Stimulated activated effector memory CD8-positive, alpha-beta T cell treated with anti-CD3 and anti-CD28 coated beads, Interleukin-12 subunit alpha, Interleukin-12 subunit beta, amount 100 ng/mL, for 72 hours (primary cell): ENCODE measurements at regions not wholly inside any gene's neighbourhood (a gene's known extent, or its start where the extent isn't known, plus 50 kb on each side); places are given as distances from the start of the nearest gene placed in this dataset.
"Not testable (repeated sequence)": the region's sequence is repeated elsewhere in the genome, so short reads cannot be mapped to it uniquely, and the experiment has no call there.

ENCODE experiments used
- ATAC-seq: fragments of 150-1000 bp; cut with Tn5 transposase; 2 replicates; pipeline ENCODE4 v1.10.0; 2021
- DNase-seq, 2 donors: peaks; one replicate each; pipeline ENCODE4 v3.0.0; 2021 to 2022; ENCODE audit warnings: low spot score in 2 of 2
- H3K27ac Mint-ChIP-seq: one replicate; pipeline ENCODE4 v1.8.0; 2022; ENCODE audit warnings: mild to moderate bottlenecking, mixed read lengths
- H3K36me3 Mint-ChIP-seq: one replicate; pipeline ENCODE4 v1.8.0; 2022; ENCODE audit warnings: mild to moderate bottlenecking, mixed read lengths
- H3K4me1 Mint-ChIP-seq: one replicate; pipeline ENCODE4 v1.8.0; 2022; ENCODE audit warnings: mixed read lengths
- H3K4me3 Mint-ChIP-seq: one replicate; pipeline ENCODE4 v1.8.0; 2022; ENCODE audit warnings: mild to moderate bottlenecking, mixed read lengths
- H3K9me3 Mint-ChIP-seq: one replicate; pipeline ENCODE4 v1.8.0; 2022; ENCODE audit warnings: mixed read lengths

DNA sequence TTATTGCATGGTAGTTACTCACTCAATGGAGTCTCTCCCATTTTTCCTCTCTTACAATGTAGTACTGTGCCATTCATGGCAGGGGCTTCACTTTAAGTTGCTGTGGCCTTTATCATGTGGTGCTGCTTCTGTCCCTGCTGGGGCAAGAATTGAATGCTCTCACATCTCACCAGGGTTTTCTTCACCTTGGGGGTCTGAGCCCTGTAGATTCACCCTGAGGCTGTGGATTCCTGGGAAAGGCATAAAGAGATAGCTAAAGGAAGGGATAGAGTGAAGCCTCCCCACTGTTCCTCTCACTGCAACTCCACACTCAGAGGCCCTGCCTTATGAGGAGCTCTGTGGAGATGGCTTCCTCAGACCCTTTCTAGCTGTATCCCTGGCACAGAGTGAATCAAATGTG is 178.5 kb upstream of the GOT2 start:
- ATAC-seq (peak; percentile 24), DNase-seq (no peak)
- no peaks in the 10 kb centered on the region for H3K36me3 Mint-ChIP-seq
- no peaks in the 10 kb centered on the region for H3K4me1 Mint-ChIP-seq
- H3K4me3 Mint-ChIP-seq, result no peak overlapping the region
- no peak overlapping the region for H3K27ac Mint-ChIP-seq
- H3K9me3 Mint-ChIP-seq, result peaks cover 4% of the 10 kb centered on the region

- H3K36me3 Mint-ChIP-seq, result no peaks in the 10 kb centered on the region
- DNase-seq, result no peak
- H3K4me1 Mint-ChIP-seq, result no peaks in the 10 kb centered on the region
- H3K27ac Mint-ChIP-seq, result no peak overlapping the region
- no peak overlapping the region for H3K4me3 Mint-ChIP-seq
- ATAC-seq, result no peak
- H3K9me3 Mint-ChIP-seq, result no peaks in the 10 kb centered on the region
Measured at GRCh38 chr16:58906981-58907715, 173.0 kb upstream of the GOT2 start.

DNA sequence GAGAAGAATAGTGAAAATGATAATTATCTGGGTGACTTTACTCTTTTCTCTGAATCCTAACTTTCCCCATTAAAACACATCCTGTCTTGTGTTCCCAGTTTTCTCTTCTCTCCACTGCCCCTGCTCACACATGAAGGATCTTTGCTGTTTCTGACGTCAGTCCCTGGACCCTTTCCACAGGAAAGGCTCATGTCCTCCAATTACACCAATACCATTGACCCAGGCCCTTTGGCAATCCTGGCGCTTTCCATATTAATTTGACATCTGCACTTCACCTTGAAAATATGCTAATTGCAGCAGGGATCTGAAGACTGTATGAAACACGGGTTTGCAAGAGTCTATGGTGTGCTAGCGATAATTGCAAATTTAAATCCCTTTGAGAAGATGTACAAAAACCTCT is 170.2 kb upstream of the GOT2 start:
- H3K9me3 Mint-ChIP-seq, result no peaks in the 10 kb centered on the region
- H3K27ac Mint-ChIP-seq, result no peak overlapping the region
- ATAC-seq, result no peak
- no peak for DNase-seq
- no peaks in the 10 kb centered on the region for H3K4me1 Mint-ChIP-seq
- no peak overlapping the region for H3K4me3 Mint-ChIP-seq
- H3K36me3 Mint-ChIP-seq, result no peaks in the 10 kb centered on the region

- Mint-ChIP-seq H3K9me3 (peaks cover 8% of the 10 kb centered on the region), H3K4me3 (no peak overlapping the region), H3K4me1 (no peaks in the 10 kb centered on the region), H3K36me3 (no peaks in the 10 kb centered on the region), H3K27ac (no peak overlapping the region)
- DNase-seq (no peak), ATAC-seq (no peak)
Measured at GRCh38 chr16:58889516-58889915, 155.4 kb upstream of the GOT2 start.

- ATAC-seq (no peak), DNase-seq (no peak)
- Mint-ChIP-seq H3K4me1 (no peaks in the 10 kb centered on the region), H3K36me3 (no peaks in the 10 kb centered on the region), H3K9me3 (peaks cover 5% of the 10 kb centered on the region), H3K4me3 (no peak overlapping the region), H3K27ac (no peak overlapping the region)
Measured at GRCh38 chr16:58885528-58886170, 151.5 kb upstream of the GOT2 start.

- no peak for ATAC-seq
- Mint-ChIP-seq H3K4me1 (no peaks in the 10 kb centered on the region), H3K9me3 (peaks cover 5% of the 10 kb centered on the region), H3K36me3 (no peaks in the 10 kb centered on the region), H3K4me3 (no peak overlapping the region), H3K27ac (no peak overlapping the region)
- no peak for DNase-seq
Measured at GRCh38 chr16:58884141-58884540, 150.0 kb upstream of the GOT2 start.

GRCh38 chr16:58883131-58883530 is 149.0 kb upstream of the GOT2 start:
- Mint-ChIP-seq H3K9me3 (peaks cover 5% of the 10 kb centered on the region), H3K4me3 (no peak overlapping the region), H3K27ac (no peak overlapping the region), H3K4me1 (no peaks in the 10 kb centered on the region), H3K36me3 (no peaks in the 10 kb centered on the region)
- ATAC-seq, result no peak
- no peak for DNase-seq

GRCh38 chr16:58882292-58882691 is 148.2 kb upstream of the GOT2 start:
- Mint-ChIP-seq H3K9me3 (peaks cover 5% of the 10 kb centered on the region), H3K4me1 (no peaks in the 10 kb centered on the region), H3K27ac (no peak overlapping the region), H3K4me3 (no peak overlapping the region), H3K36me3 (no peaks in the 10 kb centered on the region)
- DNase-seq, result no peak
- ATAC-seq, result no peak

DNA sequence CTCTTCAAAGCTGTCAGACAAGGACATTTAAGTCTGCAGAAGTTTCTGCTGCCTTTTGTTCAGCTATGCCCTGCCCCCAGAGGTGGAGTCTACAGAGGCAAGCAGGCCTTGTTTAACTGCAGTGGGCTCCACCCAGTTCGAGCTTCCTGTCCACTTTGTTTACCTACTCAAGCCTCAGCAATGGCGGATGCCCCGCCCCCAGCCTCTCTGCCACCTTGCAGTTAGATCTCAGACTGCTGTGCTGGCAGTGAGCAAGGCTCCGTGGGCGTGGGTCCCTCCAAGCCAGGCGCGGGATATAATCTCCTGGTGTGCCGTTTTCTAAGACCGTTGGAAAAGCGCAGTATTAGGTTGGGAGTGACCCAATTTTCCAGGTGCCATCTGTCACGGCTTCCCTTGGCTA is 144.5 kb upstream of the GOT2 start:
- H3K4me1 Mint-ChIP-seq, H3K9me3 Mint-ChIP-seq, H3K36me3 Mint-ChIP-seq, H3K27ac Mint-ChIP-seq, DNase-seq, H3K4me3 Mint-ChIP-seq, ATAC-seq: not testable (repeated sequence)

DNA sequence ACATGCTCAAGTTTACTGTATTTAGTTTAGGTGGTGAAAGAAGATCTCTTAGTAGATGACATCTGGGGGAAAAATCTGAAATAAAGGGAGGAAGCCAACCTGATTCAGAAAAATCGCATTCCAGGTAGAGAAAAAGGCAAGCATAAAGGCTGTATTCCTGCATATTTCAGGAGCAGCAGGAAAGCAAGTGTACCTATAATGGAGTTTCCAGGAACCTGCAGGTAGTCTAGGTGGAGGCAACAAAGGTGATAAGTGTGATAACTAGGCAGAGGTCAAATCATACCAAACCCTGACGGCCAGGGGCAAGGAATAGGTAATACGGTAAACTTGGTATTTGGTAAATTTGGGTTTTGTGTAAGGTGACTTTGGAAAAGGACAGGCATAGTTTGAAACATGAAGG is 132.8 kb upstream of the GOT2 start:
- DNase-seq, result no peak
- H3K36me3 Mint-ChIP-seq, result no peaks in the 10 kb centered on the region
- ATAC-seq, result no peak
- no peak overlapping the region for H3K27ac Mint-ChIP-seq
- H3K9me3 Mint-ChIP-seq, result no peaks in the 10 kb centered on the region
- no peaks in the 10 kb centered on the region for H3K4me1 Mint-ChIP-seq
- H3K4me3 Mint-ChIP-seq, result no peak overlapping the region

- Mint-ChIP-seq H3K4me1 (no peaks in the 10 kb centered on the region), H3K27ac (no peak overlapping the region), H3K36me3 (no peaks in the 10 kb centered on the region), H3K9me3 (no peaks in the 10 kb centered on the region), H3K4me3 (no peak overlapping the region)
- ATAC-seq, result no peak
- no peak for DNase-seq
Measured at GRCh38 chr16:58863761-58864160, 129.6 kb upstream of the GOT2 start.

DNA sequence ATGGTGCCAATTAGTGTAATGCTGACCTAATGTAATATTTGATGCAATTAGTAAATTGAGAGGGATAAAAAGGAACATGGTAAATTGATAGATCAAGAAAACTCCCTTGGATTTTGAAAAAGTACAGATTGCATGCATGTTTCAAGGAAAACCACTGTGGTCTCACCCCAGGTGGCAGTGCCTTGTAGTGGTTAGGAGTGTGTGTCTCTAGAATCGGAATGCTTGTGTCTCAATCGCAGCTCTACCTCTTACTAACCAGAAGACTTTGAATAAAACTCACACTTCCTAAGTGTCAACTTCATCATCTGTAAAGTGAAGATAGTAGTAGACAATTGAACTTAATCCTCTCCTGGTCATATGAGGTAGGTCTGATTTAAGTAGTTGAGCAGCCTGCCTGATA is 128.9 kb upstream of the GOT2 start:
- ATAC-seq (no peak), DNase-seq (no peak)
- no peaks in the 10 kb centered on the region for H3K4me1 Mint-ChIP-seq
- no peaks in the 10 kb centered on the region for H3K36me3 Mint-ChIP-seq
- no peak overlapping the region for H3K4me3 Mint-ChIP-seq
- no peaks in the 10 kb centered on the region for H3K9me3 Mint-ChIP-seq
- H3K27ac Mint-ChIP-seq, result no peak overlapping the region

GRCh38 chr16:58862334-58863021 is 128.4 kb upstream of the GOT2 start:
- H3K9me3 Mint-ChIP-seq, result no peaks in the 10 kb centered on the region
- no peaks in the 10 kb centered on the region for H3K36me3 Mint-ChIP-seq
- no peak overlapping the region for H3K4me3 Mint-ChIP-seq
- no peak for DNase-seq
- no peak overlapping the region for H3K27ac Mint-ChIP-seq
- ATAC-seq, result no peak
- no peaks in the 10 kb centered on the region for H3K4me1 Mint-ChIP-seq

- Mint-ChIP-seq H3K36me3 (no peaks in the 10 kb centered on the region), H3K9me3 (no peaks in the 10 kb centered on the region), H3K4me1 (no peaks in the 10 kb centered on the region), H3K4me3 (no peak overlapping the region), H3K27ac (no peak overlapping the region)
- DNase-seq, result no peak
- ATAC-seq, result no peak
Measured at GRCh38 chr16:58859958-58860669, 126.0 kb upstream of the GOT2 start.

GRCh38 chr16:58858577-58858976 is 124.5 kb upstream of the GOT2 start:
- H3K36me3 Mint-ChIP-seq, H3K27ac Mint-ChIP-seq, H3K4me3 Mint-ChIP-seq, H3K4me1 Mint-ChIP-seq, ATAC-seq, DNase-seq, H3K9me3 Mint-ChIP-seq: not testable (repeated sequence)
